IMR-90 (cell line): ENCODE measurements at regions not wholly inside any gene's neighbourhood (a gene's known extent, or its start where the extent isn't known, plus 50 kb on each side); places are given as distances from the start of the nearest gene placed in this dataset.
"Not testable (repeated sequence)": the region's sequence is repeated elsewhere in the genome, so short reads cannot be mapped to it uniquely, and the experiment has no call there.

Experiments used
- CEBPB ChIP-seq: IDR thresholded peaks from 2 replicates; pipeline ENCODE4 v1.6.1; 2012; ENCODE audit warnings: low read depth, low read length, improper control_type of control experiment
- POLR2A ChIP-seq: IDR thresholded peaks from 2 replicates; pipeline ENCODE4 v1.6.1; 2012; ENCODE audit warnings: mild to moderate bottlenecking, low read depth, low read length
- RAD21 ChIP-seq: IDR thresholded peaks from 2 replicates; pipeline ENCODE4 v1.6.1; 2012; ENCODE audit warnings: low read length, improper control_type of control experiment
- RFX5 ChIP-seq: IDR thresholded peaks from 2 replicates; pipeline ENCODE4 v1.8.0; 2012; ENCODE audit warnings: low read depth, mild to moderate bottlenecking, low read length, moderate library complexity
- SMC3 ChIP-seq: fragments of 150-350 bp; IDR thresholded peaks from 2 replicates; pipeline ENCODE4 v1.6.1; 2016; ENCODE audit warnings: low read depth, mild to moderate bottlenecking, antibody characterized with exemption, low read length, moderate library complexity
- TF ChIP-seq, protein P1 (sequence below): conservative IDR thresholded peaks from 2 replicates; pipeline ENCODE4 v1.5.1; 2012; ENCODE audit warnings: mild to moderate bottlenecking, low read depth, low read length, improper control_type of control experiment

DNA sequence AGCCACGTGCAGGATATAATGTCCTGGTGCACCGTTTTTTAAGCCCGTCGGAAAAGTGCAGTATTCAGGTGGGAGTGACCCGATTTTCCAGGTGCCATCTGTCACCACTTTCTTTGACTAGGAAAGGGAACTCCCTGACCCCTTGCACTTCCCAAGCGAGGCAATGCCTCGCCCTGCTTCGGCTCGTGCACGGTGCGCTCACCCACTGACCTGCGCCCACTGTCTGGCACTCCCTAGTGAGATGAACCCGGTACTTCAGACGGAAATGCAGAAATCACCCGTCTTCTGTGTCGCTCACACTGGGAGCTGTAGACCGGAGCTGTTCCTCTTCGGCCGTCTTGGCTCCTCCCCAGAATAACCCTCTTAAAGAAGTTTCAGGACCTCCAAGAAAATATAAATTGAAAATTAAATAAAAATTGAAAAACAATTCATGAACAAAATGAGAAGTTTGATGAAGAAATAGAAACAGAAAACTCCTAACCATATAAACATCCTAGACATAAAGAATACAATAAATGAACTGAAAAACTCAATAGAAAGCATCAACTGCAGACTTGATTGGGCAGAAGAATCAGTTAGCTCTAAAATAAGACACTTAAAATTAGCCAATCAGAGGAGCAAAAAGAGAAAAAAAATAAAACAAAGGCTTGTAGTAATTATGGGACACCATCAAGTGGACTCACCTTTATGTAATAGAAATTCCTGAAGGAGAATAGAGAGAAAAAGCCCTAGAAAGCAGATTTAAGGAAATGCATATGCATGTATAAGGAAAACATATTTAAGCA, 249.3 kb upstream of the GOT2 start:
- TF ChIP-seq RFX5, CEBPB, POLR2A, SMC3, RAD21: not testable (repeated sequence)
- TF ChIP-seq, protein P1, sequence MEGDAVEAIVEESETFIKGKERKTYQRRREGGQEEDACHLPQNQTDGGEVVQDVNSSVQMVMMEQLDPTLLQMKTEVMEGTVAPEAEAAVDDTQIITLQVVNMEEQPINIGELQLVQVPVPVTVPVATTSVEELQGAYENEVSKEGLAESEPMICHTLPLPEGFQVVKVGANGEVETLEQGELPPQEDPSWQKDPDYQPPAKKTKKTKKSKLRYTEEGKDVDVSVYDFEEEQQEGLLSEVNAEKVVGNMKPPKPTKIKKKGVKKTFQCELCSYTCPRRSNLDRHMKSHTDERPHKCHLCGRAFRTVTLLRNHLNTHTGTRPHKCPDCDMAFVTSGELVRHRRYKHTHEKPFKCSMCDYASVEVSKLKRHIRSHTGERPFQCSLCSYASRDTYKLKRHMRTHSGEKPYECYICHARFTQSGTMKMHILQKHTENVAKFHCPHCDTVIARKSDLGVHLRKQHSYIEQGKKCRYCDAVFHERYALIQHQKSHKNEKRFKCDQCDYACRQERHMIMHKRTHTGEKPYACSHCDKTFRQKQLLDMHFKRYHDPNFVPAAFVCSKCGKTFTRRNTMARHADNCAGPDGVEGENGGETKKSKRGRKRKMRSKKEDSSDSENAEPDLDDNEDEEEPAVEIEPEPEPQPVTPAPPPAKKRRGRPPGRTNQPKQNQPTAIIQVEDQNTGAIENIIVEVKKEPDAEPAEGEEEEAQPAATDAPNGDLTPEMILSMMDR = not testable (repeated sequence)
